SH-SY5Y (cell line): ENCODE measurements at regions not wholly inside any gene's neighbourhood (a gene's known extent, or its start where the extent isn't known, plus 50 kb on each side); places are given as distances from the start of the nearest gene placed in this dataset.

Experiments
- GATA2 ChIP-seq: IDR thresholded peaks from 2 replicates; pipeline ENCODE4 v1.6.1; 2011; ENCODE audit warnings: mild to moderate bottlenecking, low read depth, low read length
- GATA3 ChIP-seq: IDR thresholded peaks from 2 replicates; pipeline ENCODE4 v1.6.1; 2011; ENCODE audit warnings: low read depth, mild to moderate bottlenecking, low read length, moderate library complexity

DNA sequence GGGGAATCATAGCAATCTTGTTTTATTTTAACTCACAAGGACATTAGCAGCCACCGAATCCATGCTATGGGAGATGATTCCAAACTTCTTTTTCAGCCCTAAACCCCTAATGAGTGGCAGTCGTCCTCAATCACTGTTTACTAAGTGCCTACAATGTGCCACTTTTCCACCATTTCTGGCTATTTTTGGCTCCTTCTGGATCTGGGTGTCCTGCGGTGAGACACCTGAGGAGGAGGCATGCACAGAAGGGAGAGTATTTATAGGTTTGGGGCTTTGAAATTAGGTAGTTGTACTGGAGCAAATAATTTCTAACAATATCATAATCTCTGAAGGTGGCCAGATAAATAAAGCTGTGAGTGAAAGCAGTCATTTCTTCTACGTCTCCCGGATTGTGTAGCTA is 1125.6 kb downstream of the BCL11B start:
- TF ChIP-seq GATA3: no peak
- no peak for TF ChIP-seq GATA2
